Esophagus muscularis mucosa (tissue), 4 donors: ENCODE measurements at regions not wholly inside any gene's neighbourhood (a gene's known extent, or its start where the extent isn't known, plus 50 kb on each side); places are given as distances from the start of the nearest gene placed in this dataset.

Experiments used
- CTCF ChIP-seq, 3 experiments: fragments of 200-600 bp in 2 of 3; fragments of 450-650 bp in 1 of 3; sonication (generic) in 2 of 3; IDR thresholded peaks; one replicate each; pipeline ENCODE4 v1.5.1; 2017 to 2019; ENCODE audit warnings: antibody characterized with exemption in 3 of 3, mild to moderate bottlenecking in 2 of 3, moderate library complexity in 1 of 3
- EP300 ChIP-seq: sonication (generic); formaldehyde crosslinking; IDR thresholded peaks from one replicate; pipeline ENCODE4 v1.6.1; 2017; ENCODE audit warnings: antibody characterized with exemption
- POLR2A ChIP-seq: fragments of 450-650 bp; IDR thresholded peaks from one replicate; pipeline ENCODE4 v1.6.1; 2017; ENCODE audit warnings: antibody characterized with exemption, moderate library complexity, mild to moderate bottlenecking, low read depth

- no peak for TF ChIP-seq CTCF (IDR thresholded peaks at IDR 0.05)
- no peak for TF ChIP-seq EP300
- TF ChIP-seq POLR2A: no peak
Observed at GRCh38 chr2:155502766-155503165, 804.3 kb downstream of the KCNJ3 start.
